D721Med (cell line): ENCODE measurements at regions not wholly inside any gene's neighbourhood (a gene's known extent, or its start where the extent isn't known, plus 50 kb on each side); places are given as distances from the start of the nearest gene placed in this dataset.
"Not testable (repeated sequence)": the region's sequence is repeated elsewhere in the genome, so short reads cannot be mapped to it uniquely, and the experiment has no call there.

ENCODE experiments used
- DNase-seq: peaks from one replicate; pipeline ENCODE4 v3.0.0; 2011; ENCODE audit warnings: low spot score; ENCODE audit not compliant: insufficient read length
- FAIRE-seq: peaks from 2 replicates; lab custom pipeline; 2011; peaks lifted over from hg19 to GRCh38; lab: Jason Lieb, UNC
- TF ChIP-seq, protein P1 (sequence below): IDR thresholded peaks from 2 replicates; pipeline ENCODE4 v1.5.1; 2012; ENCODE audit warnings: mild to moderate bottlenecking, control low read depth; ENCODE audit not compliant: insufficient read depth; ENCODE audit errors: missing control alignments

DNA sequence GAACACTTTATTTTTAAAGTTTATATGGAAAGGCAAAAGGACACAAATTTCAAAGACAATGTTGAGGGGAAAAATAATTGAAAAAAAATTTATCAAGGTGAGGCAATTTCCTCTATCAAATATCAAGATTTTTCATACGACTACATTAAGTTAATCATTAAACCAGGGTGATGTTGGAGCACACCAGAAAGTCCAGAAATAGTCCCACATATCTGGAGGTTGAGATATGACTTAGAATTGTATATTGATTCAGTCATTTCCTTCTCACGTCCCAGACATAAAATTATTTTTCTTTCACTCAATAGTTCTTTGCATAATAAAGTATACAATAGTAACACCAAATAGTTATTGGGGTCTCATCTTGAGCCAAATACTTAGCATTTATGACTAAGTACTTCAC, 605.1 kb downstream of the NUP35 start:
- FAIRE-seq (no peak), DNase-seq (no peak)
- TF ChIP-seq, protein P1, sequence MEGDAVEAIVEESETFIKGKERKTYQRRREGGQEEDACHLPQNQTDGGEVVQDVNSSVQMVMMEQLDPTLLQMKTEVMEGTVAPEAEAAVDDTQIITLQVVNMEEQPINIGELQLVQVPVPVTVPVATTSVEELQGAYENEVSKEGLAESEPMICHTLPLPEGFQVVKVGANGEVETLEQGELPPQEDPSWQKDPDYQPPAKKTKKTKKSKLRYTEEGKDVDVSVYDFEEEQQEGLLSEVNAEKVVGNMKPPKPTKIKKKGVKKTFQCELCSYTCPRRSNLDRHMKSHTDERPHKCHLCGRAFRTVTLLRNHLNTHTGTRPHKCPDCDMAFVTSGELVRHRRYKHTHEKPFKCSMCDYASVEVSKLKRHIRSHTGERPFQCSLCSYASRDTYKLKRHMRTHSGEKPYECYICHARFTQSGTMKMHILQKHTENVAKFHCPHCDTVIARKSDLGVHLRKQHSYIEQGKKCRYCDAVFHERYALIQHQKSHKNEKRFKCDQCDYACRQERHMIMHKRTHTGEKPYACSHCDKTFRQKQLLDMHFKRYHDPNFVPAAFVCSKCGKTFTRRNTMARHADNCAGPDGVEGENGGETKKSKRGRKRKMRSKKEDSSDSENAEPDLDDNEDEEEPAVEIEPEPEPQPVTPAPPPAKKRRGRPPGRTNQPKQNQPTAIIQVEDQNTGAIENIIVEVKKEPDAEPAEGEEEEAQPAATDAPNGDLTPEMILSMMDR = no peak

DNA sequence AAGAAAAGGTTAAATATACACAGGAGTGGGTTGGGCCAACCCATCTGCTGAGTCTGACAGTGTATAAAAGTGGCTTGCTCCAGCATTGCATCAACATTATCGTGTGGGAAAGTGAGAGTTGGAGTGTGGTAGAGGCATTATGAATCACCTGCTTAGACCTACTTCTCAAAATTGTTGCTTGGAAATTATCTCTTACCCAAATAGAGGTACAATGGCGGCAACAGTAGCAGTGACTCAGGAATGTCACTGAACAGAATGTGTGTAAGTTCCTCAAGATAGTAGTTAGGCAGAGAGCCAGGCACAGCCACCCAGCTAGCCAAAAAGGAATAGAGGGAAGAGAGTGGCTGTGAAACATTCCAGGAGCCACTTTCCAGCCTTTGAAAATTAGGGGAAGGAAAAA, 616.0 kb downstream of the NUP35 start:
- TF ChIP-seq, protein P1 = no peak
- no peak for FAIRE-seq
- DNase-seq = no peak

DNA sequence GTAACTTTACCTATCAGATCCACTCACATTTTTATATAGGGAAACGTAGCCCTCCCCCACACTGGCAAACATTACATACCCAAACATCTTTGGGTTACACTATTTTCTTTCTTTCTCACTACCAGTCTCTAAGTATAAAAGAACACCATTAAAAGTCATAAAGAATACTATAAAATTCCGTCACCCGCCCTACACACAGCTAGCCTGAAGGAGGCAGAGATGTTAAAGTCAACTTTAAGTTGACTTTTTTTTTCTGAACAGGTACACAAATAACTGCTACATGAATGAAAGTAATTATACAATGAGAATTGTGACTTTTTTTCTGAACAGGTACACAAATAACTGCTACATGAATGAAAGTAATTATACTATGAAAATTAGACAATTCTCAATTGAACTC, 628.3 kb downstream of the NUP35 start:
- no peak for FAIRE-seq
- no peak for DNase-seq
- TF ChIP-seq, protein P1 = no peak

DNA sequence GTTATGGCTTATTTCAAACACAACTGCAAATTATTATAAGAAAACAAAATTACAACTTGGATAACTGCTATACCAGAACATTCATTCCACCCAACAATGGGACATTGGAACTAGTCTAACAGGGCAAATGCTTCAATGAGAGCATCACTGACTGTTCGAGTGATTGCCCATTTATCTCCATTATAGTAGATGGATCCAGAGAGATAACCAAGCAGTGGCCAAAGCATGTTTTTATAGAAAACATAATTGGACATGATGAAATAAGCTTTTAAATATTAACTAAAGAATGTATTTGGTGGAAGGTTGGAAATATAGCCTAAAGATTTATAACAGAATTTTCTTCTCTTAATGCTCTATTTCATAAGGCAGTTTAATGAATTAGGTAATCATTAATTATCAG, 634.8 kb downstream of the NUP35 start:
- DNase-seq = no peak
- FAIRE-seq = no peak
- TF ChIP-seq, protein P1 = no peak

DNA sequence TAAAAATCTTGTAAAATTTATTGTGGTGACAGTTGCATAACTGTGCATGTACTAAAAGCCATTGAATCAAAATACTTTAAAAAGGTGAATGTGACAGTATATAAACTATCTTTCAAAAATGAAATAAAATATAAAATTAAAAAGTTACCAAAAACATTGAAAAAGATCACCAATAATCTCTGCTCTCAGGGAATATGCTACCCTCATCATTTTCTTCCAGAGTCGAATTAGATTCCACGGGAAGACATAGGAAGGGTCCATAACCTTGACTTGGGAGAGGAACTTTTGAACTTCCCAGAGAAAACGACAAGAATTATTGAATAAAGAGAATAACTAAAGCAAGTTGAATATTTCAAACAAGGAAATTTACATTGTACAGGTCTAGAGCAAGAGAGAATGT, 649.5 kb downstream of the NUP35 start:
- TF ChIP-seq, protein P1 = no peak
- no peak for FAIRE-seq
- DNase-seq = no peak

DNA sequence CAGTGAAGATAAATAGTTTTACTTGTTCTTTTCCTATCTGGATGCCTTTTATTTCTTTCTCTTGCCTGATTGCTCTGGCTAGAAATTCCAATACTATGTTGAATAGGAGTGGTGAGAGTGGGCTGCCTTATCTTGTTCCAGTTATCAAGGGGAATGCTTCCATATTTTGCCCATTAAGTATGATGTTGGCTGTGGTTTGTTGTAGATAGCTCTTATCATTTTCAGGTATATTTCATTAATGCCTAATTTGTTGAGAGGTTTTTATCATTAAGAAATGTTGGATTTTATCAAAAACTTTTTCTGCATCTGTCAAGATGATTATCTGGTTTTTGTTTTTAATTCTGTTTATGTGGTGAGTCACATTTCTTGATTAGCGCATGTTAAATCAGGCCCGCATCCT, 655.8 kb downstream of the NUP35 start:
- FAIRE-seq (no peak), DNase-seq (no peak)
- TF ChIP-seq, protein P1 = no peak

DNA sequence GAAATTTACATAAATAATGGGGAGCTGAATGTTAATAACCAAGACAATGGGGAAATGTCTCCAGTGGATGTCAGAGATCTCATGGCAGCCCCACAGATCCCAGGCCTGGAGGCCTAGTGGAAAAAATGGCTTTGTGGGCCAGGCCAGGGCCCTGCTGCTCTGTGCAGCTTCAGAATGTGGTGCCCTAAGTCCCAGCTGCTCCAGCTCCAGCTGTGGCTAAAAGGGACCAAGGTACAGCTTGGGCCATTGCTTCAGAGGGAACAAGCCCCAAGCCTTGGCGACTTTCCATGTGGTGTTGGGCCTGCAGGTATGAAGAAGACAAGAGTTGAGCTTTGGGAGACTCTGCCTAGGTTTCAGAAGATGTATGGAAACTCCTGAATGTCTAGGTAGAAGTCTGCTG, 658.2 kb downstream of the NUP35 start:
- DNase-seq (no peak), FAIRE-seq (no peak)
- TF ChIP-seq, protein P1 = no peak

DNA sequence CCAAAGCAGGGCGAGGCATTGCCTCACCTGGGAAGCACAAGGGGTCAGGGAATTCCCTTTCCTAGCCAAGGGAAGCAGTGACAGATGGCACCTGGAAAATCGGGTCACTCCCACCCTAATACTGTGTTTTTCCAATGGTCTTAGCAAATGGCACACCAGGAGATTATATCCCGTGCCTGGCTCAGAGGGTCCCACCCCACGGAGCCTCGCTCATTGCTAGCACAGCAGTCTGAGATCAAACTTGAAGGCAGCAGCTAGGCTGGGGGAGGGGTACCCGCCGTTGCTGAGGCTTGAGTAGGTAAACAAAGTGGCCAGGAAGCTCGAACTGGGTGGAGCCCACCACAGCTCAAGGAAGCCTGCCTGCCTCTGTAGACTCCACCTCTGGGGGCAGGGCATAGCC, 664.6 kb downstream of the NUP35 start:
- not testable (repeated sequence) for FAIRE-seq

DNA sequence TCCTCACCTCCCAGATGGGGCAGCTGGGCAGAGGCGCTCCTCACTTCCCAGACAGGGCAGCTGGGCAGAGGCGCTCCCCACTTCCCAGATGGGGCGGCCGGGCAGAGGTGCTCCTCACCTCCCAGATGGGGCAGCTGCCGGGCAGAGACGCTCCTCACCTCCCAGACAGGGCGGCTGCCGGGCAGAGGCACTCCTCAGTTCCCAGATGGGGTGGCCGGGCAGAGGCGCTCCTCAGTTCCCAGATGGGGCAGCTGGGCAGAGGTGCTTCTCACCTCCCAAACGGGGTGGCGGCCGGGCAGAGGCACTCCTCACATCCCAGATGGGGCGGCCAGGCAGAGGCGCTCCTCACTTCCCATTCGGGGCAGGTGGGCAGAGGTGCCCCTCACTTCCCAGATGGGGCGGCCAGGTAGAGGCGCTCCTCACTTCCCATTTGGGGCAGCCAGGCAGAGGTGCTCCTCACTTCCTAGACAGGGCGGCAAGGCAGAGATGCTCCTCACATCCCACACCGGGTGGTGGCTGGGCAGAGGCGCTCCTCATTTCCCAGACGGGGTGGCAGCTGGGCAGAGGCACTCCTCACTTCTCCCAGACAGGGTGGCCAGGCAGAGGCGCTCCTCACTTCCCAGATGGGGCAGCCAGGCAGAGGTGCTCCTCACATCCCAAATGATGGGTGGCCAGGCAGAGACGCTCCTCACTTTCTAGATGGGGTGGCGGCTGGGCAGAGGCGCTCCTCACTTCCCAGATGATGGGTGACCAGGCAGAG, 668.1 kb downstream of the NUP35 start:
- FAIRE-seq, DNase-seq: not testable (repeated sequence)

More for the DNA sequence above, 664.6 kb downstream of the NUP35 start:
- not testable (repeated sequence) for DNase-seq
